Nephron progenitor cell (in vitro differentiated cells): ENCODE measurements at regions not wholly inside any gene's neighbourhood (a gene's known extent, or its start where the extent isn't known, plus 50 kb on each side); places are given as distances from the start of the nearest gene placed in this dataset.

Experiments
- DNase-seq: peaks from one replicate; pipeline ENCODE4 v3.0.0; 2021
- H3K27ac Mint-ChIP-seq: 2 replicates; pipeline ENCODE4 v1.8.0; 2021; ENCODE audit warnings: mild to moderate bottlenecking, moderate library complexity, mixed read lengths
- H3K27me3 Mint-ChIP-seq: 2 replicates; pipeline ENCODE4 v1.8.0; 2021; ENCODE audit warnings: mild to moderate bottlenecking, low read depth, mixed read lengths; ENCODE audit not compliant: poor library complexity
- H3K36me3 Mint-ChIP-seq: 2 replicates; pipeline ENCODE4 v1.8.0; 2021; ENCODE audit warnings: low read depth, mixed read lengths
- H3K4me1 Mint-ChIP-seq: 2 replicates; pipeline ENCODE4 v1.8.0; 2021; ENCODE audit warnings: mixed read lengths
- H3K4me3 Mint-ChIP-seq: 2 replicates; pipeline ENCODE4 v1.8.0; 2021; ENCODE audit warnings: mild to moderate bottlenecking, moderate library complexity, mixed read lengths
- H3K9me3 Mint-ChIP-seq: 2 replicates; pipeline ENCODE4 v1.8.0; 2021; ENCODE audit warnings: mild to moderate bottlenecking, moderate library complexity, mixed read lengths
- TF ChIP-seq, protein P1 (sequence below): fragments of 200-600 bp; sonication (generic); IDR thresholded peaks from 2 replicates; pipeline ENCODE4 v1.5.0; 2021; ENCODE audit warnings: antibody characterized with exemption

DNA sequence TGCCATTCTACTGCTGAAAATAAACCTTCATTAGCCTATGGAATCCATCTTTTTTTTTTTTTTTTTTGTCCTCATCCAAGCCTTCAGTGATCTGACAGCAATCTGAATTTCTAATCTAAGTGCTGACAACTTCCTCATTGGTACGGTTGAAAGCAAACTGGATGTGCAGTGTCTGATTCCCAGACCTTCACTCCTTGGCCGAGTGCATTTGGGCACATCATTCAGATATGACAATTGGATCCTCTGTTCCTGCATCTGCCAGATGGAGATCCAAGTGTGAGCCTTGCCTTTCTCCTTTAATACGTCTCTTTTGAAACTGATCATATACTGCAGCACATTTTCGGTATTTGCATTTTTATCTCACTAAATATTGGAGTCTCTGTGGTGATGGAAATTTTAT, 713.1 kb downstream of the DCDC2C start:
- no peaks in the 10 kb centered on the region for H3K36me3 Mint-ChIP-seq

DNA sequence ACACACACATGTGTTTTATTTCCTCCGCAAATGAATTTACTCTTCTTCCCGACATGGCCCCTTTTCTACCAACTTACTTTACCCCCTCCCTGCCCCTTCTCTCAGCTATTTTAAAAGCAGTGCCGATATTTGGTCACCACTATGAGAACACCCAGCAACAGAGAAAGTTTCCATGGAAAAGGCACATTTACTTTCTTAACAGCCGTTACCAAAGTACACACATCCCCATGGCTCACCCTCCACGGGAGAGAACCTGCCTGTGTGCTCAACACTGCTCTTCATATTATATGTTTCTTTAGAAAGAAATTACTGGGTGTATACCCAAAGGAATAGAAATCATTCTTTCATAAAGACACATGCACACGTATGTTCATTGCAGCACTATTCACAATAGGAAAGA, 714.4 kb downstream of the DCDC2C start:
- TF ChIP-seq, protein P1, sequence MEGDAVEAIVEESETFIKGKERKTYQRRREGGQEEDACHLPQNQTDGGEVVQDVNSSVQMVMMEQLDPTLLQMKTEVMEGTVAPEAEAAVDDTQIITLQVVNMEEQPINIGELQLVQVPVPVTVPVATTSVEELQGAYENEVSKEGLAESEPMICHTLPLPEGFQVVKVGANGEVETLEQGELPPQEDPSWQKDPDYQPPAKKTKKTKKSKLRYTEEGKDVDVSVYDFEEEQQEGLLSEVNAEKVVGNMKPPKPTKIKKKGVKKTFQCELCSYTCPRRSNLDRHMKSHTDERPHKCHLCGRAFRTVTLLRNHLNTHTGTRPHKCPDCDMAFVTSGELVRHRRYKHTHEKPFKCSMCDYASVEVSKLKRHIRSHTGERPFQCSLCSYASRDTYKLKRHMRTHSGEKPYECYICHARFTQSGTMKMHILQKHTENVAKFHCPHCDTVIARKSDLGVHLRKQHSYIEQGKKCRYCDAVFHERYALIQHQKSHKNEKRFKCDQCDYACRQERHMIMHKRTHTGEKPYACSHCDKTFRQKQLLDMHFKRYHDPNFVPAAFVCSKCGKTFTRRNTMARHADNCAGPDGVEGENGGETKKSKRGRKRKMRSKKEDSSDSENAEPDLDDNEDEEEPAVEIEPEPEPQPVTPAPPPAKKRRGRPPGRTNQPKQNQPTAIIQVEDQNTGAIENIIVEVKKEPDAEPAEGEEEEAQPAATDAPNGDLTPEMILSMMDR: no peak
- Mint-ChIP-seq H3K9me3 (no peaks in the 10 kb centered on the region), H3K27ac (no peak overlapping the region), H3K4me1 (peaks cover 5% of the 10 kb centered on the region), H3K4me3 (no peak overlapping the region), H3K27me3 (peaks cover 3% of the 10 kb centered on the region), H3K36me3 (no peaks in the 10 kb centered on the region)
- DNase-seq: no peak

More for the DNA sequence above, 713.1 kb downstream of the DCDC2C start:
- no peak overlapping the region for H3K27ac Mint-ChIP-seq
- TF ChIP-seq, protein P1: no peak
- H3K4me3 Mint-ChIP-seq: no peak overlapping the region
- DNase-seq: no peak
- peaks cover 7% of the 10 kb centered on the region for H3K4me1 Mint-ChIP-seq
- peaks cover 3% of the 10 kb centered on the region for H3K27me3 Mint-ChIP-seq
- no peaks in the 10 kb centered on the region for H3K9me3 Mint-ChIP-seq

- no peak overlapping the region for H3K4me3 Mint-ChIP-seq
- no peak for DNase-seq
- H3K36me3 Mint-ChIP-seq: no peaks in the 10 kb centered on the region
- no peaks in the 10 kb centered on the region for H3K4me1 Mint-ChIP-seq
- TF ChIP-seq, protein P1: no peak
- peaks cover 3% of the 10 kb centered on the region for H3K27me3 Mint-ChIP-seq
- no peaks in the 10 kb centered on the region for H3K9me3 Mint-ChIP-seq
- peak overlapping the region; percentile 23 for H3K27ac Mint-ChIP-seq
These were observed 716.7 kb downstream of the DCDC2C start for GRCh38 chr2:4420032-4420431.

DNA sequence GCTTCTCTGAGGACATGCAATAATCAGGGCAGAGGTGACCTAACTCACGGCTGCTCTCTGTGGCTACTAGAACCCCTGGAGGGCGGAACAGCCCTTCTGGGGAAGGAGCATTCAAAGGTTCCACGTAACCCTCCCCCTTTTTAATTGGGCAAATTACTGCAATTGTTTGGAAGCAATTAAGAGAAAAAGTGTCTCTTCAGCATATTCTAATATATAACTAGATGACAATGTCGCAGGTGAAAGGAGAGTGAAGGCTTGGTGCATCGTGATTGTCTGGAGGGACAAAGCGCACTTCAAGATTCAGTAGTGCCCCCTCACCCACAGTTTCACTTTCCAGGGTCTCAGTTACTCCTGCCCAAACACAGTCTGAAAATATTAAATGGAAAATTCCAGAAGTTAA, 720.8 kb downstream of the DCDC2C start:
- Mint-ChIP-seq H3K9me3 (no peaks in the 10 kb centered on the region), H3K36me3 (no peaks in the 10 kb centered on the region), H3K27me3 (peaks cover 3% of the 10 kb centered on the region), H3K4me3 (no peak overlapping the region), H3K27ac (no peak overlapping the region), H3K4me1 (no peaks in the 10 kb centered on the region)
- no peak for DNase-seq
- TF ChIP-seq, protein P1: no peak

DNA sequence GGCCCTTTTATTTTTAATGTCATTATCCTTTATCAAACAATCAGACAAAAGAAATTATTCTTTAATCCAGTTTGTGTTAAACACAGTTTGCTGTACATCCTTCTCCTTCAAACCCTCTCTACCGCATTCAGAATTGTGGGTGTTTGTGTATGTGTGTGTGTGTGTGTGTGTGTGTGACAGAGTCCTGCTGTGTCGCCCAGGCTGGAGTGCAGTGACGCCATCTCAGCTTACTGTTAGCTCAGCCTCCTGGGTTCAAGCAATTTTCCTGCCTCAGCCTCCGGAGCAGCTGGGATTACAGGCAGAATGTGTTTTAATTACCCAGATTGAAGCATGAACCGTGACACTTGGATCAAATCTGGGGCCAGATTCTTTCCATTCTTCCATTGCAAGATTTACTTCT, 723.7 kb downstream of the DCDC2C start:
- H3K4me1 Mint-ChIP-seq: no peaks in the 10 kb centered on the region
- H3K9me3 Mint-ChIP-seq: no peaks in the 10 kb centered on the region
- no peaks in the 10 kb centered on the region for H3K36me3 Mint-ChIP-seq
- no peaks in the 10 kb centered on the region for H3K27me3 Mint-ChIP-seq
- DNase-seq: no peak
- TF ChIP-seq, protein P1: no peak
- no peak overlapping the region for H3K27ac Mint-ChIP-seq
- H3K4me3 Mint-ChIP-seq: no peak overlapping the region

DNA sequence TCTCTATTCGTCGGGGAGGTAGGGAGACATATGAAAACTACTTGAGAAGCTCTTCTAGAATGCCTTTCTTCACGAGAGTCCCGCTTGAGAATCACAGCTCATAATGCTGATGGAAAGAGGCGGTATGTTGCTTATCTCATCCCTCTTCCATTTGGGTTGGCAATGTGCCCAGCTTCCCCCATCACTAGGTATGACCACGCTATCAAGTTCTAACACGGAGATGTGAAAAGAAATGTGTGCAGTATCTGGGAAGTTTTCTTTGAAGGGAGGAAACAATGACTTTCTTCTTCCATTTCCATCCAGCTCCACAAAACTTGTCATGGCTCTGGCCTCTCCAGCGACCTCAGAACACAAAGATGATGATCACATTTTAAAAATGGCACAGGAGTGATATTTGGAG, 742.4 kb downstream of the DCDC2C start:
- H3K9me3 Mint-ChIP-seq: no peaks in the 10 kb centered on the region
- TF ChIP-seq, protein P1: no peak
- H3K4me1 Mint-ChIP-seq: peaks cover 11% of the 10 kb centered on the region
- H3K36me3 Mint-ChIP-seq: no peaks in the 10 kb centered on the region
- H3K4me3 Mint-ChIP-seq: no peak overlapping the region
- no peak overlapping the region for H3K27ac Mint-ChIP-seq
- no peak for DNase-seq
- H3K27me3 Mint-ChIP-seq: peaks cover 9% of the 10 kb centered on the region
